ENCODE measurements at regions not wholly inside any gene's neighbourhood (a gene's known extent, or its start where the extent isn't known, plus 50 kb on each side); places are given as distances from the start of the nearest gene placed in this dataset.

GRCh38 chr6:14705841-14706377 lies 540.0 kb upstream of the JARID2 start:
- TF ChIP-seq CTCF (conservative IDR thresholded peaks at IDR 0.05), result no peak
- no peak for TF ChIP-seq EZH2 (IDR thresholded peaks at IDR 0.05; ENCODE audit: low read depth)
